ENCODE measurements at regions not wholly inside any gene's neighbourhood (a gene's known extent, or its start where the extent isn't known, plus 50 kb on each side); places are given as distances from the start of the nearest gene placed in this dataset.

GRCh38 chr2:129880971-129881370 is 98.5 kb upstream of the RAB6C start:
- DNase-seq: no peak

- no peak for DNase-seq
Observed at GRCh38 chr2:129881786-129882396, 97.6 kb upstream of the RAB6C start.

GRCh38 chr2:129882476-129882875 is 97.0 kb upstream of the RAB6C start:
- DNase-seq: no peak

- no peak for DNase-seq
Observed at GRCh38 chr2:129883121-129883520, 96.3 kb upstream of the RAB6C start.

- no peak for DNase-seq
Observed at GRCh38 chr2:129884221-129884786, 95.2 kb upstream of the RAB6C start.

GRCh38 chr2:129885735-129886134 is 93.7 kb upstream of the RAB6C start:
- DNase-seq: no peak

GRCh38 chr2:129887688-129888266 is 91.7 kb upstream of the RAB6C start:
- DNase-seq: no peak

GRCh38 chr2:129888461-129888860 is 91.0 kb upstream of the RAB6C start:
- DNase-seq: no peak

- DNase-seq: no peak
Observed at GRCh38 chr2:129888896-129889295, 90.6 kb upstream of the RAB6C start.

- no peak for DNase-seq
Observed at GRCh38 chr2:129891341-129892320, 87.8 kb upstream of the RAB6C start.

- DNase-seq: no peak
Observed at GRCh38 chr2:129892360-129892759, 87.1 kb upstream of the RAB6C start.

- DNase-seq: no peak
Observed at GRCh38 chr2:129892773-129893172, 86.7 kb upstream of the RAB6C start.

- no peak for DNase-seq
Observed at GRCh38 chr2:129893244-129893643, 86.2 kb upstream of the RAB6C start.

GRCh38 chr2:129894616-129895015 is 84.8 kb upstream of the RAB6C start:
- DNase-seq: no peak

GRCh38 chr2:129895061-129895460 is 84.4 kb upstream of the RAB6C start:
- no peak for DNase-seq

- DNase-seq: no peak
Observed at GRCh38 chr2:129895526-129896082, 83.9 kb upstream of the RAB6C start.

- DNase-seq: no peak
Observed at GRCh38 chr2:129896226-129897100, 83.0 kb upstream of the RAB6C start.

GRCh38 chr2:129901754-129902415 is 77.6 kb upstream of the RAB6C start:
- no peak for DNase-seq

- DNase-seq: no peak
Observed at GRCh38 chr2:129902731-129903585, 76.5 kb upstream of the RAB6C start.

- no peak for DNase-seq
Observed at GRCh38 chr2:129903586-129904425, 75.7 kb upstream of the RAB6C start.
